ENCODE measurements at regions not wholly inside any gene's neighbourhood (a gene's known extent, or its start where the extent isn't known, plus 50 kb on each side); places are given as distances from the start of the nearest gene placed in this dataset.

GRCh38 chr1:58033311-58033710, 513.2 kb downstream of the OMA1 start:
- TF ChIP-seq EP300 (IDR thresholded peaks at IDR 0.05; ENCODE audit: borderline replicate concordance) (no peak), YY1 (IDR thresholded peaks at IDR 0.05; ENCODE audit: low read depth) (no peak), CREB1 (IDR thresholded peaks at IDR 0.05; ENCODE audit: low read depth) (no peak), NFIC (IDR thresholded peaks at IDR 0.05) (no peak), TEAD4 (IDR thresholded peaks at IDR 0.05) (no peak), EGR1 (IDR thresholded peaks at IDR 0.05) (no peak), RAD21 (IDR thresholded peaks at IDR 0.05; ENCODE audit: low read depth) (no peak), TAF1 (IDR thresholded peaks at IDR 0.05; ENCODE audit: low read depth) (no peak), ZBTB7A (IDR thresholded peaks at IDR 0.05; ENCODE audit: low read depth) (no peak)

Data from Ishikawa (cell line).